IMR-90 (cell line): ENCODE measurements at regions not wholly inside any gene's neighbourhood (a gene's known extent, or its start where the extent isn't known, plus 50 kb on each side); places are given as distances from the start of the nearest gene placed in this dataset.
A peak's percentile ranks its signal among the peaks of the same experiment; 100 is the strongest.

Experiments
- ATAC-seq: fragments of 200-7000 bp; cut with Tn5 transposase; 2 replicates; pipeline ENCODE4 v1.9.1; 2020; ENCODE audit warnings: low read depth, mild to moderate bottlenecking, moderate library complexity
- BruUV-seq: library from RNA; stranded (reverse); fragments of 400-500 nt; replicated peaks from 2 replicates; lab custom pipeline; 2021; lab: Mats Ljungman, UMichigan
- CTCF ChIA-PET: fragments of 300-600 bp; formaldehyde crosslinking; extraction: SDS; loops from one replicate; lab custom pipeline; 2021; ENCODE audit warnings: antibody characterized with exemption; lab: Yijun Ruan, JAX
- POLR2A ChIA-PET: fragments of 300-600 bp; sonication (Branson Sonifier 250); formaldehyde crosslinking; loops from one replicate; lab custom pipeline; 2022; ENCODE audit warnings: antibody characterized with exemption; ENCODE audit not compliant: unreplicated experiment; lab: Charles Lee
- DNase-seq: peaks from one replicate; pipeline ENCODE4 v3.0.0; 2013
- H2AFZ ChIP-seq: replicated peaks from 2 replicates; pipeline ENCODE3; 2013; ENCODE audit warnings: low read length, mild to moderate bottlenecking; ENCODE audit not compliant: poor library complexity
- H2AK5ac ChIP-seq: 2 replicates; pipeline ENCODE4 v1.6.1; 2013; ENCODE audit warnings: low read depth, low read length, inconsistent platforms
- H2AK9ac ChIP-seq: replicated peaks from 2 replicates; pipeline ENCODE3; 2013; ENCODE audit warnings: mild to moderate bottlenecking, low read depth, low read length, moderate library complexity; ENCODE audit not compliant: poor library complexity
- H2BK120ac ChIP-seq: 2 replicates; pipeline ENCODE4 v1.6.1; 2013; ENCODE audit warnings: low read depth, low read length, inconsistent platforms
- H2BK15ac ChIP-seq: 3 replicates; pipeline ENCODE4 v1.6.1; 2013; ENCODE audit warnings: low read depth, low read length, inconsistent platforms
- H2BK20ac ChIP-seq: 2 replicates; pipeline ENCODE4 v1.6.1; 2013; ENCODE audit warnings: low read depth, mild to moderate bottlenecking, inconsistent platforms, low read length, moderate library complexity
- H2BK5ac ChIP-seq: 2 replicates; pipeline ENCODE4 v1.6.1; 2013; ENCODE audit warnings: mild to moderate bottlenecking, low read depth, low read length, inconsistent platforms; ENCODE audit not compliant: poor library complexity, severe bottlenecking
- H3K14ac ChIP-seq: replicated peaks from 2 replicates; pipeline ENCODE4 v1.6.1; 2013; ENCODE audit warnings: low read depth, low read length, inconsistent platforms
- H3K18ac ChIP-seq: 2 replicates; pipeline ENCODE4 v1.6.1; 2013; ENCODE audit warnings: low read depth, low read length, control low read depth
- H3K23ac ChIP-seq: 2 replicates; pipeline ENCODE4 v1.6.1; 2013; ENCODE audit warnings: low read depth, low read length, inconsistent platforms
- H3K27ac ChIP-seq: 2 replicates; pipeline ENCODE4 v1.5.1; 2013; ENCODE audit warnings: mild to moderate bottlenecking, control low read depth, low read length; ENCODE audit not compliant: insufficient read depth
- H3K27me3 ChIP-seq: 2 replicates; pipeline ENCODE4 v1.6.1; 2013; ENCODE audit warnings: low read length; ENCODE audit not compliant: control insufficient read depth, insufficient read depth
- H3K36me3 ChIP-seq: 2 replicates; pipeline ENCODE4 v1.6.1; 2013; ENCODE audit warnings: low read length, mixed read lengths; ENCODE audit not compliant: control insufficient read depth, insufficient read depth
- H3K4ac ChIP-seq: 2 replicates; pipeline ENCODE4 v1.6.1; 2013; ENCODE audit warnings: low read depth, low read length, inconsistent platforms
- H3K4me1 ChIP-seq: 2 replicates; pipeline ENCODE4 v1.6.1; 2013; ENCODE audit warnings: low read length, mixed read lengths; ENCODE audit not compliant: control insufficient read depth, insufficient read depth
- H3K4me2 ChIP-seq: 2 replicates; pipeline ENCODE4 v1.6.1; 2013; ENCODE audit warnings: low read depth, mild to moderate bottlenecking, control low read depth, low read length, moderate library complexity
- H3K4me3 ChIP-seq: 2 replicates; pipeline ENCODE4 v1.5.1; 2013; ENCODE audit warnings: low read depth, mild to moderate bottlenecking, control low read depth, low read length, moderate library complexity; ENCODE audit not compliant: insufficient read depth
- H3K56ac ChIP-seq: 2 replicates; pipeline ENCODE4 v1.6.1; 2013; ENCODE audit warnings: low read length, inconsistent platforms; ENCODE audit not compliant: insufficient read depth; ENCODE audit errors: extremely low read depth
- H3K79me1 ChIP-seq, 2 experiments: 2 replicates each; pipeline ENCODE4 v1.6.1; 2013; ENCODE audit warnings: low read length in 2 of 2, inconsistent platforms in 1 of 2, low read depth in 1 of 2
- H3K9ac ChIP-seq: 2 replicates; pipeline ENCODE4 v1.6.1; 2013; ENCODE audit warnings: low read depth, low read length, control low read depth
- H3K9me1 ChIP-seq: 2 replicates; pipeline ENCODE4 v1.6.1; 2013; ENCODE audit warnings: low read length, inconsistent platforms; ENCODE audit not compliant: insufficient read depth
- H3K9me3 ChIP-seq: 2 replicates; pipeline ENCODE4 v1.6.1; 2013; ENCODE audit warnings: low read length; ENCODE audit not compliant: control insufficient read depth, insufficient read depth
- H4K20me1 ChIP-seq: 2 replicates; pipeline ENCODE4 v1.6.1; 2013; ENCODE audit warnings: low read length, inconsistent platforms; ENCODE audit not compliant: insufficient read depth
- H4K5ac ChIP-seq: 2 replicates; pipeline ENCODE4 v1.6.1; 2013; ENCODE audit warnings: mild to moderate bottlenecking, low read depth, low read length, control low read depth
- H4K8ac ChIP-seq, 2 experiments: 2 replicates each; pipeline ENCODE4 v1.6.1; 2013; ENCODE audit warnings: low read depth in 2 of 2, low read length in 2 of 2, control low read depth in 1 of 2, inconsistent platforms in 1 of 2
- H4K91ac ChIP-seq: 2 replicates; pipeline ENCODE4 v1.6.1; 2013; ENCODE audit warnings: low read depth, low read length, inconsistent platforms; ENCODE audit not compliant: insufficient read depth
- BHLHE40 ChIP-seq: fragments of 150-350 bp; IDR thresholded peaks from 2 replicates; pipeline ENCODE4 v1.6.1; 2016; ENCODE audit warnings: mild to moderate bottlenecking, low read depth, low read length
- CEBPB ChIP-seq: IDR thresholded peaks from 2 replicates; pipeline ENCODE4 v1.6.1; 2012; ENCODE audit warnings: low read depth, low read length, improper control_type of control experiment
- CHD1 ChIP-seq: IDR thresholded peaks from 2 replicates; pipeline ENCODE4 v1.6.1; 2012; ENCODE audit warnings: low read depth, low read length, improper control_type of control experiment
- CTCF ChIP-seq: conservative IDR thresholded peaks from 2 replicates; pipeline ENCODE4 v1.5.1; 2012; ENCODE audit warnings: mild to moderate bottlenecking, low read depth, low read length, improper control_type of control experiment
- MAFK ChIP-seq: IDR thresholded peaks from 2 replicates; pipeline ENCODE4 v1.6.1; 2012; ENCODE audit warnings: low read depth, low read length, improper control_type of control experiment
- MAZ ChIP-seq: IDR thresholded peaks from 2 replicates; pipeline ENCODE4 v1.6.1; 2012; ENCODE audit warnings: low read depth, mild to moderate bottlenecking, low read length, improper control_type of control experiment, moderate library complexity, borderline replicate concordance
- MXI1 ChIP-seq: IDR thresholded peaks from 2 replicates; pipeline ENCODE4 v1.6.1; 2012; ENCODE audit warnings: low read depth, mild to moderate bottlenecking, low read length, moderate library complexity, borderline replicate concordance
- NFE2L2 ChIP-seq: fragments of 150-350 bp; IDR thresholded peaks from 2 replicates; pipeline ENCODE4 v1.6.1; 2016; ENCODE audit warnings: low read depth, mild to moderate bottlenecking, low read length
- POLR2A ChIP-seq: IDR thresholded peaks from 2 replicates; pipeline ENCODE4 v1.6.1; 2012; ENCODE audit warnings: mild to moderate bottlenecking, low read depth, low read length
- RAD21 ChIP-seq: IDR thresholded peaks from 2 replicates; pipeline ENCODE4 v1.6.1; 2012; ENCODE audit warnings: low read length, improper control_type of control experiment
- RCOR1 ChIP-seq: IDR thresholded peaks from 2 replicates; pipeline ENCODE4 v1.6.1; 2012; ENCODE audit warnings: mild to moderate bottlenecking, low read length, improper control_type of control experiment; ENCODE audit not compliant: insufficient replicate concordance
- RFX5 ChIP-seq: IDR thresholded peaks from 2 replicates; pipeline ENCODE4 v1.8.0; 2012; ENCODE audit warnings: low read depth, mild to moderate bottlenecking, low read length, moderate library complexity
- SMC3 ChIP-seq: fragments of 150-350 bp; IDR thresholded peaks from 2 replicates; pipeline ENCODE4 v1.6.1; 2016; ENCODE audit warnings: low read depth, mild to moderate bottlenecking, antibody characterized with exemption, low read length, moderate library complexity
- USF2 ChIP-seq: fragments of 150-350 bp; IDR thresholded peaks from 2 replicates; pipeline ENCODE4 v1.6.1; 2017; ENCODE audit warnings: mild to moderate bottlenecking, antibody characterized with exemption, low read length, low read depth
- WGBS, 2 experiments: methylation state at CpG; one replicate each; pipeline versions ENCODE4 v1.1.5 to v1.1.7; 2013; ENCODE audit warnings: missing lambda C conversion rate in 2 of 2; ENCODE audit not compliant: insufficient read length in 1 of 2; ENCODE audit errors: extremely low coverage in 2 of 2; 5-methylcytosine and 5-hydroxymethylcytosine counted together
- dilution Hi-C: fragments of 300-500 bp; cut with HindIII; formaldehyde crosslinking; loops from one replicate; pipeline ENCODE4 v1.14.3; 2018; ENCODE audit warnings: low sequenced_read_pairs; ENCODE audit not compliant: unreplicated experiment
- in situ Hi-C: fragments of 300-500 bp; cut with MboI; formaldehyde crosslinking; loops from 3 replicates; pipeline ENCODE4 v1.14.3; 2019; ENCODE audit warnings: low sequenced_read_pairs, inconsistent platforms, mixed read lengths
- intact Hi-C: fragments of 100-400 bp; cut with micrococcal nuclease; formaldehyde crosslinking; loops from 2 replicates; pipeline ENCODE4 v1.10.0; 2022
- TF ChIP-seq, protein P1 (sequence below): fragments of 150-350 bp; IDR thresholded peaks from 2 replicates; pipeline ENCODE4 v1.6.1; 2016; ENCODE audit warnings: low read depth, mild to moderate bottlenecking, low read length, moderate library complexity, borderline replicate concordance

- peak overlapping the region; percentile 62 to 63 for H4K8ac ChIP-seq
- TF ChIP-seq MXI1 (no peak), BHLHE40 (no peak), NFE2L2 (no peak), CTCF (no peak), MAZ (no peak), USF2 (no peak), MAFK (no peak), RAD21 (no peak), RFX5 (no peak), CHD1 (no peak), SMC3 (no peak), POLR2A (no peak), RCOR1 (no peak), CEBPB (no peak)
- TF ChIP-seq, protein P1, sequence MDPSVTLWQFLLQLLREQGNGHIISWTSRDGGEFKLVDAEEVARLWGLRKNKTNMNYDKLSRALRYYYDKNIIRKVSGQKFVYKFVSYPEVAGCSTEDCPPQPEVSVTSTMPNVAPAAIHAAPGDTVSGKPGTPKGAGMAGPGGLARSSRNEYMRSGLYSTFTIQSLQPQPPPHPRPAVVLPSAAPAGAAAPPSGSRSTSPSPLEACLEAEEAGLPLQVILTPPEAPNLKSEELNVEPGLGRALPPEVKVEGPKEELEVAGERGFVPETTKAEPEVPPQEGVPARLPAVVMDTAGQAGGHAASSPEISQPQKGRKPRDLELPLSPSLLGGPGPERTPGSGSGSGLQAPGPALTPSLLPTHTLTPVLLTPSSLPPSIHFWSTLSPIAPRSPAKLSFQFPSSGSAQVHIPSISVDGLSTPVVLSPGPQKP: no peak
Observed at GRCh38 chr12:65642061-65642661, 182.1 kb upstream of the HMGA2 start.

More at GRCh38 chr12:65642061-65642661, 182.1 kb upstream of the HMGA2 start:
- no TSS peak for BruUV-seq
- Histone ChIP-seq H3K9ac (no peak overlapping the region), H3K4ac (peak overlapping the region; percentile 65; the same call in 1 of the 2 replicates), H2BK15ac (peak overlapping the region; percentile 73), H3K14ac (peak overlapping the region; percentile 70), H3K27me3 (no peaks in the 10 kb centered on the region), H3K27ac (no peak overlapping the region), H3K23ac (peak overlapping the region; percentile 41; the same call in 1 of the 2 replicates), H4K5ac (peak overlapping the region; percentile 47; the same call in 1 of the 2 replicates), H3K9me1 (peaks cover 13% of the 10 kb centered on the region; the same call in 1 of the 2 replicates), H3K9me3 (no peaks in the 10 kb centered on the region), H3K4me1 (peaks cover 19% of the 10 kb centered on the region), H2AFZ (no peak overlapping the region), H2BK120ac (peak overlapping the region; percentile 83; the same call in 1 of the 2 replicates), H3K79me1 (peaks cover 0 to 22% of the 10 kb centered on the region in 2 experiments; a peak in 2 of 4 replicates), H2AK9ac (no peak overlapping the region), H4K20me1 (no peaks in the 10 kb centered on the region), H3K18ac (peak overlapping the region; percentile 73; the same call in 1 of the 2 replicates), H3K4me3 (no peak overlapping the region), H4K91ac (peak overlapping the region; percentile 57; the same call in 1 of the 2 replicates), H2BK5ac (peak overlapping the region; percentile 28), H3K56ac (no peak overlapping the region), H3K4me2 (no peak overlapping the region), H3K36me3 (no peaks in the 10 kb centered on the region), H2BK20ac (peak overlapping the region; percentile 83; the same call in 1 of the 2 replicates), H2AK5ac (peak overlapping the region; percentile 92)
- dilution Hi-C loops (no loop called here), intact Hi-C loops (no loop called here), in situ Hi-C loops (no loop called here)
- ATAC-seq (no peak), DNase-seq (no peak)
- ChIA-PET CTCF (interaction anchor here (0.7 kb wide), 1 partner anchor 103 kb away, joined by 3 read pairs; no protein-coding TSS in a partner anchor), POLR2A (no interaction called here)
- 84% methylated on average over 3 of the region's 5 CpGs; no CpG with 5 or more reads in 1 of the 2 experiments for WGBS, 2 experiments
